ENCODE measurements at regions not wholly inside any gene's neighbourhood (a gene's known extent, or its start where the extent isn't known, plus 50 kb on each side); places are given as distances from the start of the nearest gene placed in this dataset.

DNA sequence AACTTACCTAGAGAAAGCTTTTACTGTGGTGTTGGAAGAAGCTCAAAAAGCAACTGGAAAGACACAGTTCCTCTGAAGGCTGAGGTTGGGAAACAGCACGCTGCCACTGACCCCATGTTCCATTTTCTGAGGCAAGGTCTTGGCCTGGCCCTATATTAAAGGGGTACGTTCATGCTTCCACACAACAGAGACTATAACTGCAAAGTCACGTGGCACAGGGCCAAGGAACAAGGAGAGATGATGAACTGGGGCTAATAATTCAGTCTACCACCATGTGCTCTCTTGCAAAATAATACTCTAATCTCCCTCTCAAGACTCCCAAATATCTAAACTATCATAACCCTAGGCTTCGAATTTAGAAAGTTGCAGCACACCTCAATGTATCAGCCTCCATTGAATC, 381.6 kb downstream of the DSEL start:
- H3K9ac ChIP-seq (ENCODE audit: low read depth, low read length, poor library complexity), result no peak overlapping the region
- no peaks in the 10 kb centered on the region for H3K9me3 ChIP-seq (replicated peaks in 1 of 2; ENCODE audit: control insufficient read depth in 2 of 2, insufficient read depth in 1 of 2, low read depth in 1 of 2, low read length in 2 of 2)
- no peak overlapping the region for H2BK120ac ChIP-seq (ENCODE audit: low read depth, low read length)
- H2AFZ ChIP-seq (ENCODE audit: low read length), result no peak overlapping the region
- no peak overlapping the region for H4K91ac ChIP-seq (ENCODE audit: low read depth, low read length, poor library complexity)
- no peak for DNase-seq (ENCODE audit: low spot score)
- H3K18ac ChIP-seq (ENCODE audit: low read length), result no peak overlapping the region
- H3K27me3 ChIP-seq (ENCODE audit: control insufficient read depth in 3 of 3, insufficient read depth in 3 of 3, low read depth in 1 of 3, low read length in 3 of 3), result no peaks in the 10 kb centered on the region
- H3K4me1 ChIP-seq (ENCODE audit: control insufficient read depth in 2 of 2, insufficient read depth in 1 of 2, low read depth in 1 of 2, low read length in 2 of 2), result no peaks in the 10 kb centered on the region
- no peak overlapping the region for H2BK5ac ChIP-seq (ENCODE audit: low read length)
- H3K14ac ChIP-seq (ENCODE audit: low read length), result no peak overlapping the region
- no peak overlapping the region for H2BK15ac ChIP-seq (ENCODE audit: low read length)
- no peak overlapping the region for H2BK12ac ChIP-seq (ENCODE audit: low read length)
- H4K8ac ChIP-seq (ENCODE audit: low read depth, low read length), result no peak overlapping the region
- no peak overlapping the region for H3K4me3 ChIP-seq (ENCODE audit: low read length in 2 of 2)
- H3K4me2 ChIP-seq (ENCODE audit: insufficient read depth, low read length, poor library complexity, severe bottlenecking), result no peak overlapping the region
- no peak overlapping the region for H3K4ac ChIP-seq (ENCODE audit: low read length)
- H3K36me3 ChIP-seq (replicated peaks in 1 of 2; ENCODE audit: control insufficient read depth in 2 of 2, insufficient read depth in 2 of 2, low read length in 2 of 2), result no peaks in the 10 kb centered on the region
- H3K79me1 ChIP-seq (ENCODE audit: low read depth, low read length), result no peaks in the 10 kb centered on the region
- H2AK5ac ChIP-seq (ENCODE audit: low read depth, low read length), result no peak overlapping the region
- WGBS, 2 donors (ENCODE audit: extremely low coverage in 2 of 2, insufficient read length in 2 of 2, insufficient replicate concordance in 1 of 2), result no CpG with 5 or more reads among the region's 4 CpGs
- H3K27ac ChIP-seq (replicated peaks; ENCODE audit: low read length), result no peak overlapping the region
- H3K23ac ChIP-seq (ENCODE audit: low read depth, low read length, poor library complexity), result no peak overlapping the region

DNA sequence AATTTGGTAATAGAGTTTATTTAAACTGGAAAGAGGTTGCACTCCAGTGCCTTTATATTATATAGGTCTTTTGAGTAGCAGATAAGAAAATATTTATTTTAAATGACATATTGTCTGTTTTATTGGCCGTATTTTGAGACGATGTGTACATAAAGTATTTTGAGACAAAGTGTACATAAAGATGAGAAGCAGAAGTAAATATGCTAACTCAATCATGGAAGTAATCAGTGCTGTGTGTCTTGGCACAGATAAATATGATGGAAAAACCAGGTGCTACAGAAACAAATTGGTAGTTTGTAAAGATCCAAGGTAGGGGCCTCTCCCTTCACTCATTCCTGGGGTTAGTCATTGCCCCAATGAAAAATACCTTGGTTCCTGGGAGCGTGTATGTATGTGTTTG, 382.9 kb downstream of the DSEL start:
- no peak overlapping the region for H2BK15ac ChIP-seq (ENCODE audit: low read length)
- no peak overlapping the region for H3K4me2 ChIP-seq (ENCODE audit: insufficient read depth, low read length, poor library complexity, severe bottlenecking)
- H4K8ac ChIP-seq (ENCODE audit: low read depth, low read length), result no peak overlapping the region
- H2BK120ac ChIP-seq (ENCODE audit: low read depth, low read length), result no peak overlapping the region
- H4K91ac ChIP-seq (ENCODE audit: low read depth, low read length, poor library complexity), result no peak overlapping the region
- H3K4ac ChIP-seq (ENCODE audit: low read length), result no peak overlapping the region
- H3K36me3 ChIP-seq (replicated peaks in 1 of 2; ENCODE audit: control insufficient read depth in 2 of 2, insufficient read depth in 2 of 2, low read length in 2 of 2), result no peaks in the 10 kb centered on the region
- H3K18ac ChIP-seq (ENCODE audit: low read length), result no peak overlapping the region
- H3K23ac ChIP-seq (ENCODE audit: low read depth, low read length, poor library complexity), result no peak overlapping the region
- H3K4me3 ChIP-seq (ENCODE audit: low read length in 2 of 2), result no peak overlapping the region
- H3K79me1 ChIP-seq (ENCODE audit: low read depth, low read length), result no peaks in the 10 kb centered on the region
- H3K4me1 ChIP-seq (ENCODE audit: control insufficient read depth in 2 of 2, insufficient read depth in 1 of 2, low read depth in 1 of 2, low read length in 2 of 2), result no peaks in the 10 kb centered on the region
- no peak overlapping the region for H3K27ac ChIP-seq (replicated peaks; ENCODE audit: low read length)
- no peak overlapping the region for H3K14ac ChIP-seq (ENCODE audit: low read length)
- WGBS, 2 donors (ENCODE audit: extremely low coverage in 2 of 2, insufficient read length in 2 of 2, insufficient replicate concordance in 1 of 2), result no CpG with 5 or more reads among the region's 3 CpGs
- no peak overlapping the region for H2AFZ ChIP-seq (ENCODE audit: low read length)
- no peak overlapping the region for H2AK5ac ChIP-seq (ENCODE audit: low read depth, low read length)
- H3K27me3 ChIP-seq (ENCODE audit: control insufficient read depth in 3 of 3, insufficient read depth in 3 of 3, low read depth in 1 of 3, low read length in 3 of 3), result no peaks in the 10 kb centered on the region
- no peak overlapping the region for H2BK5ac ChIP-seq (ENCODE audit: low read length)
- no peak overlapping the region for H3K9ac ChIP-seq (ENCODE audit: low read depth, low read length, poor library complexity)
- DNase-seq (ENCODE audit: low spot score), result no peak
- H2BK12ac ChIP-seq (ENCODE audit: low read length), result no peak overlapping the region
- H3K9me3 ChIP-seq (replicated peaks in 1 of 2; ENCODE audit: control insufficient read depth in 2 of 2, insufficient read depth in 1 of 2, low read depth in 1 of 2, low read length in 2 of 2), result no peaks in the 10 kb centered on the region

DNA sequence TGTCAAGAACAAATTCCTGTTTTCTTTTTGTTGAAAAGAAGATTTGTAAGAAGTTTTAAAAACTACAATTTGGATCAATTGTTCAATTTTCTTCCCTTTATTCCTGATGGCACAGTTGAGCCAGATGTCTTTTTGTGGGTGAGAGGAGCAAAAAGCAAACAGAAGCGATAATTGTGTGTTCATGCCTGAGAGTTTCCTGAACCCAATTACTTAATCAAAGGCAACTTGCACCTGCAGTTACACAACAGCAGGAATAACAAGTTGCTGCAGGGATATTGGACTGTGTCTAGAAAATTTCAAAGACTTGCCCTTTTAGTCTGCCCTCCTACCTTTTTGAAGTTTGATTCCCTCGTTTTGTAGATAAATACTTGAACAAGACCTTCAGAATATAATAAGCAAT, 383.6 kb downstream of the DSEL start:
- WGBS, 2 donors (ENCODE audit: extremely low coverage in 2 of 2, insufficient read length in 2 of 2, insufficient replicate concordance in 1 of 2), result no CpG with 5 or more reads among the region's 2 CpGs
- Histone ChIP-seq H3K27me3 (ENCODE audit: control insufficient read depth in 3 of 3, insufficient read depth in 3 of 3, low read depth in 1 of 3, low read length in 3 of 3) (no peaks in the 10 kb centered on the region), H3K9me3 (replicated peaks in 1 of 2; ENCODE audit: control insufficient read depth in 2 of 2, insufficient read depth in 1 of 2, low read depth in 1 of 2, low read length in 2 of 2) (no peaks in the 10 kb centered on the region), H3K4me2 (ENCODE audit: insufficient read depth, low read length, poor library complexity, severe bottlenecking) (no peak overlapping the region), H3K4me3 (ENCODE audit: low read length in 2 of 2) (no peak overlapping the region), H3K36me3 (replicated peaks in 1 of 2; ENCODE audit: control insufficient read depth in 2 of 2, insufficient read depth in 2 of 2, low read length in 2 of 2) (no peaks in the 10 kb centered on the region), H2BK5ac (ENCODE audit: low read length) (no peak overlapping the region), H3K4ac (ENCODE audit: low read length) (no peak overlapping the region), H3K18ac (ENCODE audit: low read length) (no peak overlapping the region), H3K4me1 (ENCODE audit: control insufficient read depth in 2 of 2, insufficient read depth in 1 of 2, low read depth in 1 of 2, low read length in 2 of 2) (no peaks in the 10 kb centered on the region), H2AK5ac (ENCODE audit: low read depth, low read length) (no peak overlapping the region), H2AFZ (ENCODE audit: low read length) (no peak overlapping the region), H3K23ac (ENCODE audit: low read depth, low read length, poor library complexity) (no peak overlapping the region), H2BK15ac (ENCODE audit: low read length) (no peak overlapping the region), H3K79me1 (ENCODE audit: low read depth, low read length) (no peaks in the 10 kb centered on the region), H3K14ac (ENCODE audit: low read length) (no peak overlapping the region), H4K8ac (ENCODE audit: low read depth, low read length) (no peak overlapping the region), H2BK120ac (ENCODE audit: low read depth, low read length) (no peak overlapping the region), H2BK12ac (ENCODE audit: low read length) (no peak overlapping the region), H3K27ac (replicated peaks; ENCODE audit: low read length) (no peak overlapping the region), H4K91ac (ENCODE audit: low read depth, low read length, poor library complexity) (no peak overlapping the region), H3K9ac (ENCODE audit: low read depth, low read length, poor library complexity) (no peak overlapping the region)
- DNase-seq (ENCODE audit: low spot score), result no peak

DNA sequence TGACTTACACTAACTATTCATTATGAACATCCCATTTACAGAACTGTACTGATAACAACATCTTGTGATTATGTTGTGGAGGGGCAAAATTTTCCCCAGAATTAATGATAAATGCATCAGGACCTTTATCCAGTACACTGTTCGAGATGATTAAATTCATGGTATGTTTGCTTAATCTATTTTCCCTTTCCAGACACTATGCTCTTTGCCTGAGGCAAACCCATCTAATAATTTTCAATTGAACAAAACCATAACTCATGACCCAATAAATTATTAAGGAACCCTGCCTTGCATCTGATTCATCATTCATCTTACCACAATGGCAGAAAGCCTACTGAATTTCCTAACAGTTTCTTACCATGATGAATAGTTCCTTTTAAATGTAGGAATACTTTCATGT, 385.0 kb downstream of the DSEL start:
- no peaks in the 10 kb centered on the region for H3K79me1 ChIP-seq (ENCODE audit: low read depth, low read length)
- no peaks in the 10 kb centered on the region for H3K27me3 ChIP-seq (ENCODE audit: control insufficient read depth in 3 of 3, insufficient read depth in 3 of 3, low read depth in 1 of 3, low read length in 3 of 3)
- H3K14ac ChIP-seq (ENCODE audit: low read length), result no peak overlapping the region
- H3K9ac ChIP-seq (ENCODE audit: low read depth, low read length, poor library complexity), result no peak overlapping the region
- no peak overlapping the region for H3K4me3 ChIP-seq (ENCODE audit: low read length in 2 of 2)
- no peak for DNase-seq (ENCODE audit: low spot score)
- no peak overlapping the region for H2BK5ac ChIP-seq (ENCODE audit: low read length)
- no peak overlapping the region for H2BK12ac ChIP-seq (ENCODE audit: low read length)
- no CpG with 5 or more reads among the region's 1 CpG for WGBS, 2 donors (ENCODE audit: extremely low coverage in 2 of 2, insufficient read length in 2 of 2, insufficient replicate concordance in 1 of 2)
- no peak overlapping the region for H2BK15ac ChIP-seq (ENCODE audit: low read length)
- no peak overlapping the region for H2AK5ac ChIP-seq (ENCODE audit: low read depth, low read length)
- no peak overlapping the region for H4K91ac ChIP-seq (ENCODE audit: low read depth, low read length, poor library complexity)
- no peaks in the 10 kb centered on the region for H3K36me3 ChIP-seq (replicated peaks in 1 of 2; ENCODE audit: control insufficient read depth in 2 of 2, insufficient read depth in 2 of 2, low read length in 2 of 2)
- no peaks in the 10 kb centered on the region for H3K4me1 ChIP-seq (ENCODE audit: control insufficient read depth in 2 of 2, insufficient read depth in 1 of 2, low read depth in 1 of 2, low read length in 2 of 2)
- H3K27ac ChIP-seq (replicated peaks; ENCODE audit: low read length), result no peak overlapping the region
- H3K18ac ChIP-seq (ENCODE audit: low read length), result no peak overlapping the region
- no peak overlapping the region for H3K4me2 ChIP-seq (ENCODE audit: insufficient read depth, low read length, poor library complexity, severe bottlenecking)
- no peak overlapping the region for H3K23ac ChIP-seq (ENCODE audit: low read depth, low read length, poor library complexity)
- no peak overlapping the region for H2AFZ ChIP-seq (ENCODE audit: low read length)
- no peaks in the 10 kb centered on the region for H3K9me3 ChIP-seq (replicated peaks in 1 of 2; ENCODE audit: control insufficient read depth in 2 of 2, insufficient read depth in 1 of 2, low read depth in 1 of 2, low read length in 2 of 2)
- H2BK120ac ChIP-seq (ENCODE audit: low read depth, low read length), result no peak overlapping the region
- no peak overlapping the region for H4K8ac ChIP-seq (ENCODE audit: low read depth, low read length)
- H3K4ac ChIP-seq (ENCODE audit: low read length), result no peak overlapping the region
